Retinal pigment epithelial cell (primary cell): ENCODE measurements at regions not wholly inside any gene's neighbourhood (a gene's known extent, or its start where the extent isn't known, plus 50 kb on each side); places are given as distances from the start of the nearest gene placed in this dataset.

Experiments used
- DNase-seq: peaks from one replicate; pipeline ENCODE4 v3.0.0-alpha.2; 2010; ENCODE audit warnings: low read depth
- H3K4me3 ChIP-seq: 2 replicates; pipeline ENCODE4 v1.5.1; 2011; ENCODE audit warnings: mild to moderate bottlenecking, low read length, control low read depth, moderate library complexity
- TF ChIP-seq, protein P1 (sequence below): conservative IDR thresholded peaks from 2 replicates; pipeline ENCODE4 v1.5.1; 2011; ENCODE audit warnings: low read depth, low read length, control low read depth, inconsistent platforms

DNA sequence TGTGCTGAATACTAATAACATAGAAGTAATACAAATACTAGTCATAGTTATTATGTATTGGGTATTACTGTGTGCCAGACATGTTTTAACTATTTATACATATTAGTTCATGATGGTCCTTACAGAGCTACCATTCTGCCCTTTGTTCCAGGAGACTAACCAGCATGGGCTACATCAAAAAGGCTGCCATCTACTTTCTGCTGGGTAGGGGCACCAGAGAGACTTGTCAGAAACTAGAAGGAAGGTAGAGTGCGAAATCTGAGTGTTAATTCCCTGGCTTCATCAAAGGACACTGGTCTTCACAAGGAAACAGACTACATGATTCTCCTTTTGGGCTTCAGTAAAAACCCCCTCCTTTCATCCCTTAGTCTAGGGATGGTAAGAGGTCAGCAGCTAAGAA lies 347.8 kb downstream of the GBA3 start:
- TF ChIP-seq, protein P1, sequence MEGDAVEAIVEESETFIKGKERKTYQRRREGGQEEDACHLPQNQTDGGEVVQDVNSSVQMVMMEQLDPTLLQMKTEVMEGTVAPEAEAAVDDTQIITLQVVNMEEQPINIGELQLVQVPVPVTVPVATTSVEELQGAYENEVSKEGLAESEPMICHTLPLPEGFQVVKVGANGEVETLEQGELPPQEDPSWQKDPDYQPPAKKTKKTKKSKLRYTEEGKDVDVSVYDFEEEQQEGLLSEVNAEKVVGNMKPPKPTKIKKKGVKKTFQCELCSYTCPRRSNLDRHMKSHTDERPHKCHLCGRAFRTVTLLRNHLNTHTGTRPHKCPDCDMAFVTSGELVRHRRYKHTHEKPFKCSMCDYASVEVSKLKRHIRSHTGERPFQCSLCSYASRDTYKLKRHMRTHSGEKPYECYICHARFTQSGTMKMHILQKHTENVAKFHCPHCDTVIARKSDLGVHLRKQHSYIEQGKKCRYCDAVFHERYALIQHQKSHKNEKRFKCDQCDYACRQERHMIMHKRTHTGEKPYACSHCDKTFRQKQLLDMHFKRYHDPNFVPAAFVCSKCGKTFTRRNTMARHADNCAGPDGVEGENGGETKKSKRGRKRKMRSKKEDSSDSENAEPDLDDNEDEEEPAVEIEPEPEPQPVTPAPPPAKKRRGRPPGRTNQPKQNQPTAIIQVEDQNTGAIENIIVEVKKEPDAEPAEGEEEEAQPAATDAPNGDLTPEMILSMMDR = no peak
- DNase-seq = no peak
- H3K4me3 ChIP-seq = no peak overlapping the region

DNA sequence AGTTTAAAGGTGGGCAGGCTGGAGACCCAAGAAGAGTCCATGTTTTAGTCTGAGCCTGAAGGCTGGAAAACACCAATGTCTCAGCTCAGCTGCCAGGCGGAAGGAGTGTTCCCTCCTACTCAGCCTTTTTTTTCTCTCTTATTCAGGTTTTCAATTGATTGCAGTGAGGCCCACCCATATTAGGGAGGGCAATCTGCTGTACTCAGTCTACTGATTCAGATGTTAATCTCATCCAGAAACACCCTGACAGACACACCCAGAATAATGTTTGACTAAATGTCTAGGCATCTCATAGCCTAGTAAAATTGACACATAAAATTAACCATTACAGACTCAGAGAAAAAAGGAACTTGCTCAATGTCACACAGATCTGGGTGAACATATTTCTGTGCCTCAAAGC lies 347.1 kb downstream of the GBA3 start:
- TF ChIP-seq, protein P1 = no peak
- peak; percentile 34 for DNase-seq
- no peak overlapping the region for H3K4me3 ChIP-seq

DNA sequence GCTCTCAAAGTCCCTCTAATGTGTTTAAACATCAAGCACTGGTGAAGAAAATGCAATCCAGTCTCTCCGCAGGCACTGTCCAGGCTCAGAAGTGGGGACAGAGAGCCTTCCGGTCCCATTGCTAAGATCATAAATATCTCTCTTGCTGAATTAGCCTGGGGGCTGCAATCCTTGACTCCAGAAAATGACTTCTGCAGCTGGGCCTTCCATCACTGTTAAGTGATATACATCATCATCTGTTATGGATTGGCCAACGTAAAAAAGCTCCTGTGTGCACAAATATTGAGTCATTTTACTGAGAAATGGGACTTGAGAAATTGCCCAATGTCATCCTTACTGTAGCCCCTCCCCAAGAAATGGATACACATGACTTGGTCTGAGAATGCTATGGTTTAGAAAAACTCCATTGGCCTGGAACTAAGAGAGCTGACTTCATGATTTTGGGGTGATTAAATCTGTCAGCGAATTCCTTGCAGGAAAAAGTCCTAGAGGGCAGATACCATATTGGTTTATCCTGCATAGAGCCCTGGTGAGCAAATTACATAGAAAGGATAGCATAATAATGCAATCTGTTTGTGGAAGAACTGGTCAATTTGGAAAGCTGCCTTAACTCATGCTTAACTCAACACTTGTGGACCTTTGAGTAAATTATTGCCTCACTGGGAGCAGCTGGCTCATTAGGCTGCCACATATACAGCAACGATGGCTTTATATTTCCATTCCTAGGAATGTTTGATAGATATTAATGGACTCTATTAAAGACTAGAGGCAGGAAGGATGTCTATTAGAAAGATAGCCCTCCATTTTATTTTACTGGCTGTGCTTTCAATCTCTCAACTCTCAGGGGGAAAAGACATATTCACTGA lies 346.1 kb downstream of the GBA3 start:
- TF ChIP-seq, protein P1 = no peak
- no peak for DNase-seq

DNA sequence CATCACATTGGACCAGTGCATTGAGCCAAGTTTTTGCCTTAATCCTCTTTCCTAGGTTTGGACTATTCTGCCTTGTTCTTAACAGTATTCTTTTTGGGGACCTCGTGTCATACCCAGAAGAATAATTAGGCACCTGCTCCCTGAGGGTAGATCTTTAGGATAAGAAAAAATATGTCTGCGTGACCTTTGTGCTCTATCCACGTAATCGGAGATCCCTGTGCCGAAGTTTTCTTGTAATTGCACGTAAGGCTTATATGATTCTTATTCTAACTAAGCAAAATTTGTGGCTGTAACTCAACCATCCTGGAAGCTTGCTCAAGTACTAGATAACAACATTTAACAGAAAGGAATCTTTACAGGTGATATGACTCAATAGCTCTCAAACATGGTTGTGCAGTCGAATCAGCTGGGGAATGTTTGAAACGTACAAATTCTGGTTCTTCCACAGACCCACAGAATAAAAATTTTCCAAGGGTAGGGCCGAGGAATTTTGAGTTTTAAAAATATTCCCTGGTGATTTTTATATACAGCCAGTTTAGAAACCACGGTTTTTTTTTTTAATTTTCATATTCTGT lies 344.3 kb downstream of the GBA3 start:
- DNase-seq = no peak
- TF ChIP-seq, protein P1 = no peak

More for the DNA sequence above, 346.1 kb downstream of the GBA3 start:
- H3K4me3 ChIP-seq = no peak overlapping the region

DNA sequence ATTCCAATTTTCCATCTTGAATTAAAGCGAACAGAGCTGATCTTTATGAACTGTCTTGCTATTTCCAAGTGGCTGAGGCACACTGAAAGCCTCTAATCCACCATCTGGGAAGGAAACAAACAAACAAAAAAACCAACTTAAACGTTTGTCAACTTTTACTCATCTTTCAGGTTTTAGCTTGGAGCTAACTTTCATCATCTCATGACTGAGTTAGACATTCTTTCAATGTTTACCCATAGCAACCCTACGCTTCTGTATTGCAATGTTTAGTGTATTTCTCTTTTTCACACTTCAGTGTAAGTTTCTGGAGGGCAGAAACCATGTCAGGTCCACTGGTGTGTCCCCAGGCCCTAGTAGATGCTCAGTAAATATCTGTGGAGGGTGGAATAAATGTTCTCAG lies 343.8 kb downstream of the GBA3 start:
- no peak for DNase-seq
- no peak overlapping the region for H3K4me3 ChIP-seq
- TF ChIP-seq, protein P1 = no peak

More for the DNA sequence above, 344.3 kb downstream of the GBA3 start:
- no peak overlapping the region for H3K4me3 ChIP-seq

DNA sequence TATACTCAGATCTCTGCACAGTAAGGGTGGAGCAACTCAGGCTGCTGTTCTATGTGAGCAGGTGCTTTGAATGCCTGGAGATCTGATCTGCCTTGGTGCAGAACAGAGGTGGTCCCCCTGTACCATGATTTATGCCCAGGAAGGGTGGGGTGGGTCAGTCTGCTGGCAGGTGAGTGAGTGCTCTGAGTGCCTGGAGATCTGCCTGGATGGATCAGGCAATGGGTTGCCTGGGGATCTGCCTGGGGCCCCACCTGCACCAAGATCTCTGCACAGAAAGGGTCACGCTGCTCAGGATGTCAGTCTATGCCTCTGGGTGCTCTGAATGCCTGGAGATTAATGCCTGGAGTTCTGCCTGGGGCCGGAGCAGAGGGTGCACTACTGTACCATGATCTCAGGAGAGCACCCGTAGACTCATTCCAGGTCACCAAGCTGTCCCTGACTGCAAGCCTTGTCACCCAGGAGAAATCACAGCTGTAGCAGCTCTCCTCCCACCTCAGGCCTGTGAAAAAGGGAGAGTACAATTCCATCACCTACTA lies 342.9 kb downstream of the GBA3 start:
- TF ChIP-seq, protein P1 = no peak
- no peak for DNase-seq
- no peak overlapping the region for H3K4me3 ChIP-seq
